ENCODE measurements at regions not wholly inside any gene's neighbourhood (a gene's known extent, or its start where the extent isn't known, plus 50 kb on each side); places are given as distances from the start of the nearest gene placed in this dataset.

- TF ChIP-seq POLR2A (IDR thresholded peaks at IDR 0.05; ENCODE audit: low read depth, low read length) (no peak), CTCF (IDR thresholded peaks at IDR 0.05; ENCODE audit: extremely low read depth in 1 of 2, insufficient read depth in 1 of 2, low read depth in 1 of 2, low read length in 2 of 2) (no peak), EZH2 (IDR thresholded peaks at IDR 0.05; ENCODE audit: borderline replicate concordance, low read depth, low read length, severe bottlenecking) (no peak), GATA2 (IDR thresholded peaks at IDR 0.05; ENCODE audit: insufficient read depth, insufficient read length, low read depth, low read length) (no peak), FOS (IDR thresholded peaks at IDR 0.05; ENCODE audit: borderline replicate concordance, insufficient read depth, low read length) (no peak)
Observed at GRCh38 chr5:135237748-135238103, 161.3 kb downstream of the MACROH2A1 start.
